ENCODE measurements at regions not wholly inside any gene's neighbourhood (a gene's known extent, or its start where the extent isn't known, plus 50 kb on each side); places are given as distances from the start of the nearest gene placed in this dataset.

DNA sequence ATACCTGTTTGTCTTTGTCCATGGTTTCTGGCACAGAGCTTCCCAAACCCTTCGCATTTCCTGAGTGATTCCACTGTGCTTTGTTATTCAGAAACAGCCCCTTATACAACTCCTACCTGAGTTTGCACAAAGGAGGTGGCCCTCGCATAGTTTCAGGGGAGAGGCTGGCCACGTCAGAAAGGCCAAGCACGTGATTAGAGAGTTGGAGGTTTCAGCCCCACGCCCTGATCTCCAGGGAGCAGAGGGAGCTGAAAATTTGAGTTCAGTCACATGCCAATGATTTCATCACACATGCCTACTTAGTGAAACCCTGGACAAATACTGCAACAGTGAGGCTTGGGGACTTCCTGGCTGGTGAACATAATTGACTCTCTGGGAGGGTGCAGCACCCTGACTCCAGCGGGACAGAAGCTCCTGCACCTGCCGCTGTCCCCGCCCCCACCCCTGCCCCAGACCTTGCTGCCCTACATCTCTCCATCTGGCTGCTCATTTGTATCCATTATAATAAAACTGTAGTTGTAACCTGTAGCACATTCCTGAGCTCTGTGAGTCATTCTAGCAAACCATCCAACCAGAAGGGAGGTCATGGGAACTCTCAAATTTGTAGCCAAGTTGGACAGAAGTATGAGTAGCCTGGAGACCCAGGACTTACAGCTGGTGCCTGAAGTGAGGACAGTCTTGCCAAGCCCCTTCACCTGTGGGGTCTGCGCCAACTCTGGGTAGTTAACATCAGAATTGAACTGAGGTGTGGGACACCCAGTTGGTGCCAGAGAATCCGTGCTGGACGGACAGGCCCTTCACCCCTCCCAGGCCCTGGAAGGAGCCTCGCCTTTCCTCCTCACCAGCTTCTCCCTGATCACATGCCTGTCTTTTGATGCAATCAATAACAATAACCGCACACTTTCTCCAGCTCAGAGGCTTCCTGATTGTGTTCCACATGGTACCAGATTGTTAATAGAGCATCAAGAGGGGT lies 224.3 kb downstream of the ANAPC1 start:
- H3K27me3 Mint-ChIP-seq (ENCODE audit: unreplicated experiment): peaks cover 2% of the 10 kb centered on the region
- no peak overlapping the region for H3K27ac Mint-ChIP-seq (ENCODE audit: unreplicated experiment)
- DNase-seq: no peak
- H3K4me3 Mint-ChIP-seq (ENCODE audit: unreplicated experiment): no peak overlapping the region
- peaks cover 18% of the 10 kb centered on the region for H3K4me1 Mint-ChIP-seq (ENCODE audit: low read depth, unreplicated experiment)
- H3K36me3 Mint-ChIP-seq (ENCODE audit: unreplicated experiment): no peaks in the 10 kb centered on the region
- peaks cover 6% of the 10 kb centered on the region for H3K9me3 Mint-ChIP-seq (ENCODE audit: unreplicated experiment)
- TF ChIP-seq, protein P1, sequence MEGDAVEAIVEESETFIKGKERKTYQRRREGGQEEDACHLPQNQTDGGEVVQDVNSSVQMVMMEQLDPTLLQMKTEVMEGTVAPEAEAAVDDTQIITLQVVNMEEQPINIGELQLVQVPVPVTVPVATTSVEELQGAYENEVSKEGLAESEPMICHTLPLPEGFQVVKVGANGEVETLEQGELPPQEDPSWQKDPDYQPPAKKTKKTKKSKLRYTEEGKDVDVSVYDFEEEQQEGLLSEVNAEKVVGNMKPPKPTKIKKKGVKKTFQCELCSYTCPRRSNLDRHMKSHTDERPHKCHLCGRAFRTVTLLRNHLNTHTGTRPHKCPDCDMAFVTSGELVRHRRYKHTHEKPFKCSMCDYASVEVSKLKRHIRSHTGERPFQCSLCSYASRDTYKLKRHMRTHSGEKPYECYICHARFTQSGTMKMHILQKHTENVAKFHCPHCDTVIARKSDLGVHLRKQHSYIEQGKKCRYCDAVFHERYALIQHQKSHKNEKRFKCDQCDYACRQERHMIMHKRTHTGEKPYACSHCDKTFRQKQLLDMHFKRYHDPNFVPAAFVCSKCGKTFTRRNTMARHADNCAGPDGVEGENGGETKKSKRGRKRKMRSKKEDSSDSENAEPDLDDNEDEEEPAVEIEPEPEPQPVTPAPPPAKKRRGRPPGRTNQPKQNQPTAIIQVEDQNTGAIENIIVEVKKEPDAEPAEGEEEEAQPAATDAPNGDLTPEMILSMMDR (IDR thresholded peaks at IDR 0.05; ENCODE audit: partially characterized antibody, unreplicated experiment): no peak

DNA sequence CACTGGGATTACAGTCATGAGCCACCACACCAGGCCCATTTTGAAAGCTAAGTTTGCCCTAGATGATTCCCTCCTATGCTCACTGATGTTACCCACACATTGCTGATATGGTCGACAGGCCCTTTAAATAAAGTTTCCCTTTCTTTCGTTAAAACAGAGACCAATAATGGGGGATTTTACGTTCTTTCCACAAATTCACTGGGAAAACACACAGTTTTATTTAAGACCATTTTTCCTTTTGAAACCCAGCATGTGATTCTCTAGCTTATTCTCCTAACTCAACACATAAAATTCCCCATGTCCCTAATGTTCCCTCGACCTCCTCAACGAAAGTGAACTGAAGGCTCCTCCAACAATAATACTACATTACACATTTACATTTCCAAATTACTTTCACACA lies 223.2 kb downstream of the ANAPC1 start:
- H3K36me3 Mint-ChIP-seq (ENCODE audit: unreplicated experiment): no peaks in the 10 kb centered on the region
- TF ChIP-seq, protein P1 (IDR thresholded peaks at IDR 0.05; ENCODE audit: partially characterized antibody, unreplicated experiment): no peak
- no peak overlapping the region for H3K4me3 Mint-ChIP-seq (ENCODE audit: unreplicated experiment)
- DNase-seq: no peak
- no peak overlapping the region for H3K27ac Mint-ChIP-seq (ENCODE audit: unreplicated experiment)
- H3K9me3 Mint-ChIP-seq (ENCODE audit: unreplicated experiment): peaks cover 6% of the 10 kb centered on the region
- H3K27me3 Mint-ChIP-seq (ENCODE audit: unreplicated experiment): peaks cover 2% of the 10 kb centered on the region
- peaks cover 11% of the 10 kb centered on the region for H3K4me1 Mint-ChIP-seq (ENCODE audit: low read depth, unreplicated experiment)

DNA sequence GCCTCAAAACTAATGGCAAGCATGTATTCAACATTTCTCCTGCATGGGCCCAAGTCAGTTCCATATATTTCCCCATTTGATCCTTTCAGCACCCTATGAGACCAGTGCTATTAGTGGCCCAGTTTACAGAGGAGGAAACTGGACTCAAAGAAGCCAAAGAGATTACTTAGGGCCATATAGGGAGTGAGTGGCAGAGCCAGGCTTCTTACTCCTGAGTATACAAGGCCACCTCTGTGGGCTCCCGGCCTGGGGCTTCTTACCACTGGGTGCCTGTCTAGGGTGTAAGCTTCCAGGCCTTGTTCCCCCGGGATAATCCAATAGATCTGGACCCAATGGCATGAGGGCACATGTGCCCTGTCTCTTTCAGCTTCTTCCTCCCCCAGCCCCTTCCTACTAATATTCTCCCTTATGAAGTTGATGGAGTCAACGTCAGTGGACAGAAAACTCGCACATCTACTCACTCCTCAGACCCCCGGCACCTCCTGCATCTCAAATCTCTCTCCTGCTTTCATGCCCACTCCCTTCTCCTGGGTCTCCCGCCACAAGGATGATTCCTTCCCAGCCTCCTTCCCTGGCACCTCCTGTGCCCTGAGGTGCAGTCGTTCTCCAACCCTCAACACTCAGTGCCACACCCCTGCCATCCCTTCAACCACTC lies 222.6 kb downstream of the ANAPC1 start:
- peaks cover 6% of the 10 kb centered on the region for H3K9me3 Mint-ChIP-seq (ENCODE audit: unreplicated experiment)
- TF ChIP-seq, protein P1 (IDR thresholded peaks at IDR 0.05; ENCODE audit: partially characterized antibody, unreplicated experiment): no peak
- peaks cover 11% of the 10 kb centered on the region for H3K4me1 Mint-ChIP-seq (ENCODE audit: low read depth, unreplicated experiment)
- H3K36me3 Mint-ChIP-seq (ENCODE audit: unreplicated experiment): no peaks in the 10 kb centered on the region
- H3K27me3 Mint-ChIP-seq (ENCODE audit: unreplicated experiment): peaks cover 2% of the 10 kb centered on the region
- H3K4me3 Mint-ChIP-seq (ENCODE audit: unreplicated experiment): no peak overlapping the region
- H3K27ac Mint-ChIP-seq (ENCODE audit: unreplicated experiment): no peak overlapping the region
- no peak for DNase-seq

DNA sequence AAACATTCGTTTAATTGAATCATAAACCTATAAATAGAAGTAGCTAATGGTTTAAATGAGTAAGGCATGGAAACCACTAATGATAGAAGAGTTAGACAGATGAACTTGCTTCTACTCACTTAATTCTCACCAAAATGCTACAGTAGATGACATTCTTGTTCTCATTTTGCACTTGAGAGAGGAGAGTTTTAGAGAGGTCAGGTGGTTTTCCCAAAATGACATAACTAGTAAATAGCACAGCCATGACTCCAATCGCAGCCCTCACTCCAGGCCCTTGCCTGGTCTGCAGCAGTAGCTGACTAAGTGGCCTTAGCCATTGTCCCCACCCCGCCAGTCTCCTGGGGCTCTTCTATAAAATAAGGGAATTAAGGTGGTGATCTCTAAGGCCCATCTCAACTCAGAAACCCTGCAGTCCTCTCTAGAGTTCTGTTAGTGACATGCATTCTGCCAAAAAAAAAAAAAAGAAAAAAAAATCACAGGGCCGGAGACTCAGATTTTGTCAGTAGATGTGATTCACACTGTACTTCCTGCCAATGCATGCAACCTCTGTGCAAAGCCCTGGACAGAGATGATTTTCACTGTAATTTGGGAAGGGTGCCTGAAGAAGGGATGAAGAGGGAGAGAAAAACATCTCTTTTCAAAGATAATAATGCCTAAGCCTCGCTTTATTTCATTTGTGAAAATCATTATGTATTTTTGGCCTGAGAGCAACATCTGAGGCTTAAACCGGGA lies 221.8 kb downstream of the ANAPC1 start:
- no peak overlapping the region for H3K4me3 Mint-ChIP-seq (ENCODE audit: unreplicated experiment)
- peaks cover 11% of the 10 kb centered on the region for H3K4me1 Mint-ChIP-seq (ENCODE audit: low read depth, unreplicated experiment)
- H3K36me3 Mint-ChIP-seq (ENCODE audit: unreplicated experiment): no peaks in the 10 kb centered on the region
- H3K9me3 Mint-ChIP-seq (ENCODE audit: unreplicated experiment): peaks cover 8% of the 10 kb centered on the region
- DNase-seq: no peak
- no peak overlapping the region for H3K27ac Mint-ChIP-seq (ENCODE audit: unreplicated experiment)
- peaks cover 2% of the 10 kb centered on the region for H3K27me3 Mint-ChIP-seq (ENCODE audit: unreplicated experiment)
- TF ChIP-seq, protein P1 (IDR thresholded peaks at IDR 0.05; ENCODE audit: partially characterized antibody, unreplicated experiment): no peak

Measured in glutamatergic neuron (in vitro differentiated cells).